ENCODE measurements at regions not wholly inside any gene's neighbourhood (a gene's known extent, or its start where the extent isn't known, plus 50 kb on each side); places are given as distances from the start of the nearest gene placed in this dataset.
"Not testable (repeated sequence)": the region's sequence is repeated elsewhere in the genome, so short reads cannot be mapped to it uniquely, and the experiment has no call there.

DNA sequence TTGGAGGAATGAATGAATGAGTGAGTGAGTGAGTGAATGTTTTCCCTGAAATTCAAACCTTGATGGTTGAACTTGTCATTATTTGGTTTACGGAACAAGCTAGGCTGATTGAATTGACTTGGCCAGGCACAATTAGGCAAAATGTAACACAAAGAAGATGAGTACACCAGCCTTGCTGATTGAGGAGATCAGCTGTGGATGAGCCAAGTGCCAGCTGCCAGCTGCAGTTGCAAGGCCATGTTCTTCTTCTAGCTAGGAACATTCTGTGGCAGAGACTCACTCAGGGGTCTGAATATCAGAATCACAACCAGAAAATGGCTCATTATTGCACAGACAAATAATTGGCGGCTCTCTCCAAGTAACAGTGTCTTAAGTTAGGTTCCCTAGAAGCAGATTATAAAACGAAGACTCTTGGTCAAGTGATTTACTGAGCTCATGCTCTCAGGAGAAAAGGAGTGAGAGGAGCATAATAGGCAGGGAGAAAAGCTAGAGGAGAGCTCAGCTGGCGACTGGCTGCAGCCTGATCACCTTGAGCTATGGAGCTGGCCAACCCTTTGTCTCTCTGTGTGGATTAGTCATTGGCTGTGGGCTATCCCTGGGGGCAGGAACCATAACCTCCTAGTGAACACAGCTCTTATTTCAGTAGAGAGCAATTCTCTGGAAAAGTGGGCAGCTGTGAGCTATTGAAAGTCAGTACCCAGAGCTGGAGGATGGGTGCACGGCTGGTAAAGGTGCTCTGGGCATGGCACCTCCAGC, 225.3 kb upstream of the SERP2 start:
- Histone ChIP-seq H2BK120ac (ENCODE audit: low read depth, low read length, poor library complexity, severe bottlenecking) (no peak overlapping the region), H3K9me3 (ENCODE audit: control insufficient read depth, low read depth, low read length) (no peaks in the 10 kb centered on the region), H4K91ac (ENCODE audit: insufficient read length, low read depth, low read length) (no peak overlapping the region), H3T11ph (ENCODE audit: low read length) (no peak overlapping the region), H3K27me3 (ENCODE audit: insufficient read depth, low read length) (no peaks in the 10 kb centered on the region), H3K23ac (ENCODE audit: insufficient read length, low read depth, low read length) (no peak overlapping the region), H2BK15ac (ENCODE audit: low read depth, low read length) (no peak overlapping the region), H2AK5ac (ENCODE audit: insufficient read length, low read length) (no peak overlapping the region), H2BK20ac (ENCODE audit: low read depth, low read length, poor library complexity, severe bottlenecking) (no peak overlapping the region), H2BK12ac (ENCODE audit: insufficient read length, low read depth, low read length) (no peak overlapping the region), H2AFZ (ENCODE audit: low read length) (no peak overlapping the region), H4K8ac (replicated peaks; ENCODE audit: insufficient read length, low read depth, low read length) (no peak overlapping the region), H3K79me1 (ENCODE audit: insufficient read depth, low read depth, low read length, poor library complexity, severe bottlenecking) (no peaks in the 10 kb centered on the region), H3K27ac (ENCODE audit: insufficient read length, low read depth, low read length) (no peak overlapping the region), H4K5ac (ENCODE audit: insufficient read length, low read depth, low read length) (no peak overlapping the region), H3K4me2 (ENCODE audit: insufficient read depth, insufficient read length, low read length) (no peak overlapping the region), H3K23me2 (ENCODE audit: insufficient read length, low read depth, low read length, poor library complexity, severe bottlenecking) (no peaks in the 10 kb centered on the region), H3K18ac (ENCODE audit: insufficient read length, low read depth, low read length) (no peak overlapping the region), H2BK5ac (ENCODE audit: insufficient read length, low read length) (no peak overlapping the region), H3K4me1 (ENCODE audit: insufficient read depth, low read length) (no peaks in the 10 kb centered on the region), H3K9ac (ENCODE audit: extremely low read depth, insufficient read length, low read length) (no peak overlapping the region), H3K14ac (ENCODE audit: insufficient read depth, low read length) (no peak overlapping the region), H3K79me2 (ENCODE audit: insufficient read depth, low read length) (no peaks in the 10 kb centered on the region), H4K20me1 (ENCODE audit: control insufficient read depth, insufficient read depth, insufficient read length) (no peaks in the 10 kb centered on the region), H3K56ac (ENCODE audit: insufficient read length, low read depth, low read length) (no peak overlapping the region), H3K4ac (ENCODE audit: low read depth, low read length) (no peak overlapping the region)
- WGBS (ENCODE audit: extremely low coverage, insufficient read length, low lambda C conversion rate) = no CpG with 5 or more reads among the region's 5 CpGs
- TF ChIP-seq, protein P1, sequence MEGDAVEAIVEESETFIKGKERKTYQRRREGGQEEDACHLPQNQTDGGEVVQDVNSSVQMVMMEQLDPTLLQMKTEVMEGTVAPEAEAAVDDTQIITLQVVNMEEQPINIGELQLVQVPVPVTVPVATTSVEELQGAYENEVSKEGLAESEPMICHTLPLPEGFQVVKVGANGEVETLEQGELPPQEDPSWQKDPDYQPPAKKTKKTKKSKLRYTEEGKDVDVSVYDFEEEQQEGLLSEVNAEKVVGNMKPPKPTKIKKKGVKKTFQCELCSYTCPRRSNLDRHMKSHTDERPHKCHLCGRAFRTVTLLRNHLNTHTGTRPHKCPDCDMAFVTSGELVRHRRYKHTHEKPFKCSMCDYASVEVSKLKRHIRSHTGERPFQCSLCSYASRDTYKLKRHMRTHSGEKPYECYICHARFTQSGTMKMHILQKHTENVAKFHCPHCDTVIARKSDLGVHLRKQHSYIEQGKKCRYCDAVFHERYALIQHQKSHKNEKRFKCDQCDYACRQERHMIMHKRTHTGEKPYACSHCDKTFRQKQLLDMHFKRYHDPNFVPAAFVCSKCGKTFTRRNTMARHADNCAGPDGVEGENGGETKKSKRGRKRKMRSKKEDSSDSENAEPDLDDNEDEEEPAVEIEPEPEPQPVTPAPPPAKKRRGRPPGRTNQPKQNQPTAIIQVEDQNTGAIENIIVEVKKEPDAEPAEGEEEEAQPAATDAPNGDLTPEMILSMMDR (conservative IDR thresholded peaks at IDR 0.05) = no peak
- Mint-ChIP-seq H3K4me3 (no peak overlapping the region), H3K27me3 (ENCODE audit: low read depth) (peaks cover 1% of the 10 kb centered on the region), H3K4me1 (peaks cover 3 to 10% of the 10 kb centered on the region in 2 experiments; a peak in 3 of 4 replicates), H3K9me3 (no peaks in the 10 kb centered on the region; a peak in 1 of 5 replicates), H3K36me3 (ENCODE audit: insufficient read depth in 1 of 3, low read depth in 3 of 3) (no peaks in the 10 kb centered on the region), H3K27ac (no peak overlapping the region; a peak in 1 of 7 replicates)
- no peak for DNase-seq

GRCh38 chr13:44149231-44149630, 224.4 kb upstream of the SERP2 start:
- not testable (repeated sequence) for H3K4me1 ChIP-seq (ENCODE audit: insufficient read depth, low read length); H3K14ac ChIP-seq (ENCODE audit: insufficient read depth, low read length); H3K23ac ChIP-seq (ENCODE audit: insufficient read length, low read depth, low read length); H3K4ac ChIP-seq (ENCODE audit: low read depth, low read length); H3K4me3 Mint-ChIP-seq; H3K27me3 ChIP-seq (ENCODE audit: insufficient read depth, low read length); H3K9ac ChIP-seq (ENCODE audit: extremely low read depth, insufficient read length, low read length); H3K4me2 ChIP-seq (ENCODE audit: insufficient read depth, insufficient read length, low read length); H2BK20ac ChIP-seq (ENCODE audit: low read depth, low read length, poor library complexity, severe bottlenecking); H4K20me1 ChIP-seq (ENCODE audit: control insufficient read depth, insufficient read depth, insufficient read length); H3K36me3 Mint-ChIP-seq (ENCODE audit: insufficient read depth in 1 of 3, low read depth in 3 of 3); H4K5ac ChIP-seq (ENCODE audit: insufficient read length, low read depth, low read length); H3T11ph ChIP-seq (ENCODE audit: low read length); H3K9me3 ChIP-seq (ENCODE audit: control insufficient read depth, low read depth, low read length); H2BK120ac ChIP-seq (ENCODE audit: low read depth, low read length, poor library complexity, severe bottlenecking); H3K9me3 Mint-ChIP-seq; H3K79me2 ChIP-seq (ENCODE audit: insufficient read depth, low read length); DNase-seq; H2BK15ac ChIP-seq (ENCODE audit: low read depth, low read length); H3K56ac ChIP-seq (ENCODE audit: insufficient read length, low read depth, low read length); H2BK12ac ChIP-seq (ENCODE audit: insufficient read length, low read depth, low read length); H3K27me3 Mint-ChIP-seq (ENCODE audit: low read depth); H4K8ac ChIP-seq (replicated peaks; ENCODE audit: insufficient read length, low read depth, low read length); H2BK5ac ChIP-seq (ENCODE audit: insufficient read length, low read length); H3K23me2 ChIP-seq (ENCODE audit: insufficient read length, low read depth, low read length, poor library complexity, severe bottlenecking); H3K79me1 ChIP-seq (ENCODE audit: insufficient read depth, low read depth, low read length, poor library complexity, severe bottlenecking); H4K91ac ChIP-seq (ENCODE audit: insufficient read length, low read depth, low read length); H3K4me1 Mint-ChIP-seq; H2AK5ac ChIP-seq (ENCODE audit: insufficient read length, low read length); H3K27ac ChIP-seq (ENCODE audit: insufficient read length, low read depth, low read length); H3K27ac Mint-ChIP-seq; H2AFZ ChIP-seq (ENCODE audit: low read length); H3K18ac ChIP-seq (ENCODE audit: insufficient read length, low read depth, low read length)
- WGBS (ENCODE audit: extremely low coverage, insufficient read length, low lambda C conversion rate) = no CpG with 5 or more reads among the region's 3 CpGs

All from H9 (cell line).